GM18861 (cell line): ENCODE measurements at regions not wholly inside any gene's neighbourhood (a gene's known extent, or its start where the extent isn't known, plus 50 kb on each side); places are given as distances from the start of the nearest gene placed in this dataset.
"Not testable (repeated sequence)": the region's sequence is repeated elsewhere in the genome, so short reads cannot be mapped to it uniquely, and the experiment has no call there.

Experiments used
- ATAC-seq: cut with Tn5 transposase; IDR thresholded peaks from one replicate; pipeline ENCODE4 v1.9.1; 2021; ENCODE audit not compliant: unreplicated experiment

DNA sequence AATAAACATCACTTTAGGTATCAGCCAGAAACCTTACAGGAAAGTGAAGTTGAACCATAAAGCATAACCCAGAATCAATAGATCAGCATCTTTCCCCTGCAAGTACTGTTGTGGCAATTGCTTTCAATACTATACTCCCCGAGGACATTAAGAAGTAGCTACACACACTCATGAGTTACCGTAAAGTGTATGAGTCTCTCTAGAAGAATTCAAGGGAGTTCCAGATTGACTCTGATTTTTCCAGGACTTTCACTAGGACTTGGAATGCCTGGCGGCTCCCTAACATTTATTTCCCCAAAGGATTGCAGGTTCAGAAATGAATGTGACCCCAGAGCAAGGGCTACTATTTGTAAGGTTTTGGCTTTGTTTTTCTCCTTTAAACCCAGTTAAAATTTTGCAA, 465.4 kb upstream of the MDGA2 start:
- ATAC-seq, result no peak

DNA sequence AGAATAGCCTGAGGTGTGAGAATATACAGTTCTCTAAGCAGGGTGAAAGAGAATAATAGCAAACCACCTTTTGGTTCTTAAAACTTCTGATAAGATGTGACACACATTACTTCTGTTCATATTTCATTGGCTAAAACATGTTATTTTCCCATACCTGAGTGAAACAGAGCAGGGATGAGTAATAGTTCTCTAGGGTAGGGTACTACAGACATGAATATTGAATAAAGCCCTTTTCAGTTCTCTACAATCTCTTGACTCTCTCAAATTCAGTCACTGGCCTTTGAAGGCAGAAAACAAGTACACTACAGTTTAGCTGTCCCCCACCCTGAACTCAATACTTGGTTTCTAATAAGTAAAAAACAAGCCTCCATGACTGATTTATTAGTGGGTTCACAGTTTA, 454.1 kb upstream of the MDGA2 start:
- ATAC-seq, result no peak

DNA sequence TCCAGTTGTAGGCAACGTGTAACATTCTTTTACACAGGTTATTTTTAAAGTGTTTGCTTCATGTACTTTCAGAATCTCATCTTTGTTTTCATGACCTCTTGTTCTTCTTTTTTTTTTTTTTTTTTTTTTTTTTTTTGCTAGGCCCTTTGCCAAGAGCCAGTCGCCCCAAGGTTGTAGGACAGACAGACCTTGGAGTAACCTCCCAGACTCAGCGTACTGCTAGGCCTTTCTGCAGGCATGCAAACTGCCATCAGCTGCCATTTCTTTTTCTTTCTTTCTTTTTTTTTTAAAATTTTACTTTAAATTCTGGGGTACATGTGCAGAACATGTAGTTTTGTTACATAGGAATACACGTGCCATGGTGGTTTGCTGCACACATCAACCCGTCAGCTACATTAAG, 452.3 kb upstream of the MDGA2 start:
- ATAC-seq, result no peak

DNA sequence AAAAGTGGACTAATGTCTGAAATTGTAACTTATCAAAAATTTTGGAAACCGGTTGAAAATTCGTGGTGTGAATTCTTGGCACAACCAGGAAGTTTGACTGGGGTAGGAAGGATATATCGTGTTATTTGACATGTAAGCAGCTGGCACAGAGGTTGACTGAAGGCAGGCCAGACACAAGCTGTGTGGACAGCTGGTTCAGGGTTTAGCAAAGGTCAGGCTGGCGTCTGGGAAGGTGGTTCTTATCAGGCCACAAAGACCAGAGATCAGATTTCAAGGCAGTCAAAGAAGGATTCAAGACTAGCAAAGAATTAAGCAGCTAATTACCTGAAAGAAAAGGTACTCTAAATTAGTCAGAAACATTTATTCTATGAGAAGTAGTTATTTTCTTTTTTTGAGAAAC, 450.2 kb upstream of the MDGA2 start:
- no peak for ATAC-seq

DNA sequence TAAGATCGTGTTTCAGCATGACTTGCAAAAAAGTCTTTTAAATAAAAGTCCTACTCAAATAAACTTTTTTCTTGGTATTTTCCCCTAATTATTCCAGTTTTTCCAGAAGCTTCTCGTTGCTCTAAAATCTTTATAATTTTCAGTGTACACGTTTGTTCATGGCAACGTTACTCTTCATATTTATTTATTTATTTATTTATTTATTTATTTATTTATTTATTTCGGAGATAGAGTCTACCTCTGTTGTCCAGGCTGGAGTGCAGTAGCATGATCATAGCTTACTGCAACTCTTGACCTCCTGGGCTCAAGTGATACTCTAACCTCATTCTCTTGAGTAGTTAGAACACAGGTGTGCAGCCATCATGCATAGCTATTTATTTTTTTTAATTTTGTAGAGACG, 438.3 kb upstream of the MDGA2 start:
- no peak for ATAC-seq

DNA sequence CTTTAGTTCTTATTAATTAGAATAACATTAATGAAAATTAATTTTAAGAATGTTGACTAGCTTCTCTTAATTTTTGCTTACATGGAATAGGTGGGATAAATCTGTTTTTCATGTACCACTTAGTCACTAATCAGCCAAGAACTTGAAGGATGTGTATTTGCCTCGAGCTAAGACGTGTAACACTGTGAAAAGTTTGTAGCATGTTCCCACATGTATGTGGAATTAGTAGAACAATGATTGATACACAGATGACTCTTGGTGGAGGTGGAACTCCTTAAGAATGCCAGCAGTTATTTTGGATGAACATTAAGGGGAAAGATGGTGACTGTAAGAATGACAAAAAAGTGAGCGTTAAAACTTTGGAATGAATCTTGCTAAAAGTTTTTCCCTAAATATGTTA, 435.7 kb upstream of the MDGA2 start:
- no peak for ATAC-seq

DNA sequence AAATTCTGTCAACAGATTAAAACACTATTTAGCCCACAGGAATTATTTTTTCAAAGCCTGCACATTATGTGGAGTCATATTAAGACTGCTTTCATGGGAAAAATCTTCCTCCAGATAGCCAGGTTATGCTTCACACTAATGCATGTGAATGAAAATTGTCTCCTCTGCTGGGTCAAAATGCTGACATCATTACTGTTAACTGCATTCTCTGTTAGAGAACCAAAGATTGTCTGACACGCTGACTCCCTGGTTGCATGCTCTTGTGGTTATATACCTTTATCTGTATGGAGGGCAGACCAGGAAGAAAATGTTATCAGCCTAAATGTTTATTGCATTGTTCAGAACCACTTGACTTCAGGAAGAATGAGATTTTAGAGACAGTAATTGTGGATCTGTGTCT, 432.2 kb upstream of the MDGA2 start:
- ATAC-seq, result no peak

DNA sequence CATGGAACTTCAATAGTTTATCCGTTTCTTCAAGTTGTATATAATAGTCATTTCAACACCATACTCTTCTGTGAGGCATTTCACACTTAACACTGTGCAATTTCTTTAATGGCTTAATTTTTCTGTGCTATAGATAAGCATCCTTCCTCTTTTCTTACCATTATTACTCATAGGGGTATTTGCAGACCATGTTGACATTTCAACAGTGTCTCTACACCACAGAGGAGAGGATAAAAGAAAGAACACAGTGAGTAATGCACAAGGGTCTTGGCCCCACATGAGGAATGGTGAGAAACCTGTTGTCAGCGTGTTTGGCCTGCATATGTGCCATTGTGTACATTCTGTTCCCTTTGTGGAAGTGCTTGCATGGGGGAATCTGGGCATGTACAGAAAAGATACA, 421.5 kb upstream of the MDGA2 start:
- no peak for ATAC-seq

DNA sequence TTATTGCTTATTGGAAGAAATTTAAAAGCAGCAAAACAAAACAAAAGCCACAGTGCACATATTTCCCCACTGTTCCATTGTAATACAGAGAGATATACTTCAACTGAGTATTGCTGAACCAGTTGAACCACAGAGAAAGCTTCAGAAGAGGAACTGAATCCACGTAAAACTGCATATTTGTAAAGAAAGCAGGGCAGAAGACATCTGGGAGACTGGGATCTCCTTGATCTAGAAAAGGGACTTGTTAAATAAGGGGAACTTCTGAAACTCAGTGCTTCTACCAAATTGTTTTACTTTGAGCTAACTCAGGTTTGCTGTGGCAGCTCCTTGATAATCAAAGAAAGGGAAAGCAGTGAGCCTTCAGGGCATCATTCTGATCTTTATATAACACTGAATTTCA, 411.1 kb upstream of the MDGA2 start:
- no peak for ATAC-seq

DNA sequence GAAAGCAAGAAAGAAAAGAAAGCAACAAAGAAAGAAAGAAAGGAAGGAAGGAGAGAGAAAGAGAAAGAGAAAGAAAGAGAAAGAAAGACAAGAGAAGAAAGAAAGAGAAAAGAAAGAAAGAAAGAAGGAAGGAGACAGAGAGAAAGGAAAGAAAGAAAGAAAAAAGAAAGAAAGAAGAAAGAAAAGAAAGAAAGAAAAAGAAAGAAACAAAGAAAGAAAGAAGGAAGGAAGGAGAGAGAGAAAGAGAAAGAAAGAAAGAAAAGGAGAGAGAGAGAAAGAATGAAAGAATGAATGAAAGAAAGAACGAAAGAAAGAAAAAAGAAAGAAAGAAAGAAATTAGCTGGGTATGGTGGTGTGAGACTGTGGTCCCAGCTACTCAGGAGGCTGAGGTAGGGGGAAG, 400.1 kb upstream of the MDGA2 start:
- ATAC-seq, result no peak

DNA sequence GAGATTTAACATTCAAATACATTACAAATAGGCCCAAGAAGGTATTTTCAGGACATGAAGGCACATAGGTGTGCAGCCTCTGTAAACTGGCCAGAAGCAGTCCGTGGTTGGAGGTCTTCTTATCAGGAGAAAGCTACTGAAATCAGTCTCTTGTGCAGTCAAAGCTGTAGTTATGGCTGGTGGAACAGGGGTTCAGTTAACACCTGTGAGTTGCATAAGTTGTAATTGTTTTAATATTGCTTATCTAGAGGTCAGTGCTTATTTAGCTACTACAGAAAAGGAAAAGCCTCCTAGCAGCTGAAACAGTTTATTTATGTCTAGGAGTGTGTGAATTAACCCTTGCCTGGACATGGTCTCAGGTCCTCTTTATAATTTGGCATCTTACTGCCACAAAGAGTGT, 377.6 kb upstream of the MDGA2 start:
- ATAC-seq, result no peak

DNA sequence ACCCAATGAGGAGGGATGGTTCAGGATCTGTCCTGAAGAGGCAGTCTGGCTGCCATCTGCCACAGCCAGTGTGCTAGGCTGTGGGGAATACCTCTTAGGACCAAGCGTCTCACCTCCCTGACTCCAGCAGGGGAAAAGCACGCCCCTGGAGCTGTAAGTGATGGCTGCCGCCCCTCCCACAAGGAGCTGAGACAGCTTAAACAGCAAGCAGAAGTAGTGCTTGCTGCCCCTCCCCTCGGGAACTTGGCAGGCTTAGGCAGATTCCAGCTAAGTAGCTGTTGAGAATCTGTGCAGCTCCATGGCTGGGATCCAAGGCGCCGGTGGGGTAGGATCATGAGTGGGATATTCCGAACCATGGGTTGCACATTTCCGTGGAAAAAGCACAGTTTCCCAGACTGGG, 360.4 kb upstream of the MDGA2 start:
- no peak for ATAC-seq

DNA sequence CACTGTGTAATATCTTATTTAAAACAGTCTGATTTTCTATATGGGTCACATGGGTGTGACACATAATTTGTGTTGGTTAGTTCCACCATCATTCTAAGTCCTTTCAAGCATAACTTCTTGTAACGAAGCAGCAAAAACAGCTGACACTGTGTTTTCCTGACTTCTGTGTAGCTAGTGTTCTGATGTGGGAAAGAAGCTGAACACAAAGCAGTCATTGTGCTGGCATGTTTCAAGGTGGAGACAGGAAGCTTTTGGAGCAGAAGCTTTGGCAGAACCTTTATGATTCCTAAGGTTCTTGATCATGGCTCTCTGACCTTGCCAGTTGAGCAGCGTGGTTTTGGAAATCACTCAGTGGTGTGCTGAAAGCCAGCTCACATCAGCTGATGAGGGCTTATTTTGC, 351.7 kb upstream of the MDGA2 start:
- ATAC-seq, result no peak

DNA sequence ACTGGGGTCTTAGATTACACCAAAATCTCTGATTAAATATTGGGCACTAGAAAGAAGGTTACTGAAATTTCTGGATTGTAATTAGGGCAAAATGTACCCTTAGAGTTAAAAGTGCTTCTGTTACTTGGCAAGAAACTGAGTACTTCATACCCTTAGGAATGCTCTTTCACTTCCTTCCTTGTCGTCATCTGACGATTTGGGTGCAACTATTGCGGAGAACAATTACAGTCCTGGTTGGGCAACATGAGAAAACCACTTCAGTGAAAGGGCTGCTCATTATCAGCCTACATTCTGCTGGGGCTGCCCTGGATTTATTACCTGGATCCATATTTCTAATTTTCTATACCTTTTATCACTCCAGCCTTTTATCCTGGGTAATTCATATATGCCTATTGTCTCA, 348.5 kb upstream of the MDGA2 start:
- ATAC-seq, result no peak

DNA sequence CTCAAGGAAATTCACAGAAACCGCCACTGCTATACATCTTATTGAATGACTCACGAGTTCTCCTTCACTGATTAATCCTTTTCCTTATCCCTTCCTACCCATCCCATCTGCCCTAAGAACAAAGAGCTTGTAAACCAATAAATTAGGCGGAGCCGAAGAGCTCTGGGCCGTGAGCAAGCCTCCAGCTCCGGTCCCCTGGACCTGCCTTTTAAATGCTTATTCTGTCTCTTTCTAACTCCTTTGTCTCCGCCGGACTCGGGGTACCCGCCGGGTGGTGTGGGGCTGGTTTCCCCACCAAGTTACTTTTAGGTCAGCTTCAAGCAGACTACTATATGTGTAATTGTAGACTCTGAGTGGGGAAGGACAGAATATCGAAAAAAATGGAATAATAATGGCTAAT, 336.1 kb upstream of the MDGA2 start:
- ATAC-seq, result not testable (repeated sequence)

DNA sequence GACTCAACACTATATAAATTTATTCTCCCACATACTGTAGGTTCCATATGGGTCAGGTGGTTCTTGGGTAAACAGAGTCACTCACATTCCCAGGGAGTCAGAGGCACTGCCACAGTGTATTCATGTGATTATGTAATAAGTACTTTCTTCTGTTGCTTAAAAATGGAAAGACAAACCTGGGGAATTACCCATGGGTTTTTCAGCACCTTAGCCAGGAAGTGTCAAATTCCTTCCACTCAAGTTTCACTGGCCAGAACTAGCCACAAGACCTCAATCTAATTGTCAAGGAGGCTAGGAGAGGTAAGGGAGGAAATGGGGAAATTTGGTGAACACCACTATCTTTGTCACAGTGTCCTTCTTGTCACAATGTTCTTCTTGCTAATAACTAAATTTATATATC, 333.2 kb upstream of the MDGA2 start:
- ATAC-seq, result no peak

DNA sequence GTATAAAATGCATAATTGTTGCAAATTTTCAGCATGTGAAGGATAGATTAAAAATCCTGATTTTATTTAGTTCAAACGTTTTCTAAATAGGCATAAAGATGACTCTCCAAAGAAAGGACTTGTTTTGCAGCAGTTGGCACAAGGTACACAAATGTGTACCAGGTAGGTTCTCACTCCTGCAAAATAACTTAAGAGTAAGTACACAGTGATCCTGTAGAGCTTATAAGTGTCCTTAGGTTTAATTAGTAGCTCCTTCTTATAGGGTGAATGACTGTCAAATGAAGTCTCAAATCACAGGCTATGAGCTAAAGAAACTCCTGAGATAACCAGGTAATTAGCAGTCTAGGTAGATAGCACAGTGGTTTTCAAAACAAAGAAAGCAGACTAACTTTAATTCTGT, 330.6 kb upstream of the MDGA2 start:
- no peak for ATAC-seq

DNA sequence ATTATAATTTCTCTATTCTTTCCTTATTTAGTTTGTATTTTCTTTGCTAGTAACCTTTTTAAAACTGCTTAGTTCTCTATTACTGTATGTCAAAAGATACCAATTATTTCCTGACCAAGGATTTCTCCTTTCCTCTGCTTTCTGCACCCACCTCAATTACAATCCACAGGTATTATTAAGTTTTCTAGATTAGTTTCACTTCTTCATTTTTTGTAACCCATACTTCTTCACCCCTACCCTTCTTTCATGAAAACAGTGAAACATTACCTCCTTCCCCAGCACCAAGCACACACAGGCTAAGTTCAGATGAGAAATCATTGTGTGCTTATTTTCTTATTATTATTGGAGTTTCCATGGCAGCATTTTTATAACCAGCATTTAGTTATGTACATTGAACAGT, 318.5 kb upstream of the MDGA2 start:
- ATAC-seq, result no peak

DNA sequence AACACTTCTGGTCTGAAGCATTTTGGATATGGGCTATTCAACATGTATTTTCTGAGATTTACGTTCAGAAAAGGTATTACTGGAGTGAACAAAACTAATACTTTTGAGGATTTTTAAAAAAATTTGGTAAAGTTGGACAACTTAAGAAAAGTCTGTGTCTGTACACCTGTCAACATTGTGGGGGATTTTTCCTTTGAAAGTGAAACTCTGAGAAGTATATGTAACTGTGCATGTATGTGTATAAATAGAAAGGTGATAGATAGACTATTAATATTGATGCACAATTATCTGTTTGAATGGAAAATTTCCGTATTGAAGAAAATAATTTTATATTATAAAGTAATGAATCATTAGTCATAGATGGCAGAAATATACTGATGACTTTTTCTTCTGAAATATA, 312.8 kb upstream of the MDGA2 start:
- no peak for ATAC-seq

DNA sequence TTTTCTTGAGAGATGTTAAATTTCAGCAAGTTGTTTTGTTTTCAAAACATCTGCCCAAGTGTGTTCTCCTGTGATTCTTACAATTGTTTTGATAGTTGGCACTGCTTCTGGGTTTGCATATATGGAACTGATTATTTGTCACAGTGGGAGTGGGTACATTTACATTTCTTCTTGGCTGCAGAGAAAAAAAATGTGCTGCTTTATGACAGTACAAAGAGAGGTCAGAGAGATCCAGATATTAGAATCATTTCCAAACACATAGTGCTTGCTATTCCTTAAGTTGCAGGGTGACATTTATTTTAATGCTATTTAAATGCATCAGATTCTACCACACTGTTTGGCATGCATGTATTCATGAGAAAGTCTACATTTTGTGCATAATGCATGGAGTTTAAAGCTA, 303.5 kb upstream of the MDGA2 start:
- ATAC-seq, result no peak

DNA sequence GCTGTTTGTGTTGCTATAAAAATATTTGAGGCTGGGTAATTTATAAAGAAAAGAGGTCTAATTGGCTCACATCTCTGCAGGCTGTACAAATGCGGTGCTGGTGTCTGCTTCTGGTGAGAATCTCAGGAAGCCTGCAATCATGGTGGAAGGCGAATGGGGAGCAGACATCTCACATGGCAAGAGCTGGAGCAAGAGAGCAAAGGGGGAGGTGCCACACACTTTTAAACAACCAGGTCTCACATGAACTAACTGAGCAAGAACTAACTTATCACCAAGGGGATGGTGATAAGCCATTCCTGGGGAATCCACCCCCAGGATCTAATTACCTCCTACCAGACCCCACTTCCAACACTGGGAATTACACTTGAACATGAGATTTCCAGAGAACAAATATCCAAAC, 300.7 kb upstream of the MDGA2 start:
- ATAC-seq, result no peak

DNA sequence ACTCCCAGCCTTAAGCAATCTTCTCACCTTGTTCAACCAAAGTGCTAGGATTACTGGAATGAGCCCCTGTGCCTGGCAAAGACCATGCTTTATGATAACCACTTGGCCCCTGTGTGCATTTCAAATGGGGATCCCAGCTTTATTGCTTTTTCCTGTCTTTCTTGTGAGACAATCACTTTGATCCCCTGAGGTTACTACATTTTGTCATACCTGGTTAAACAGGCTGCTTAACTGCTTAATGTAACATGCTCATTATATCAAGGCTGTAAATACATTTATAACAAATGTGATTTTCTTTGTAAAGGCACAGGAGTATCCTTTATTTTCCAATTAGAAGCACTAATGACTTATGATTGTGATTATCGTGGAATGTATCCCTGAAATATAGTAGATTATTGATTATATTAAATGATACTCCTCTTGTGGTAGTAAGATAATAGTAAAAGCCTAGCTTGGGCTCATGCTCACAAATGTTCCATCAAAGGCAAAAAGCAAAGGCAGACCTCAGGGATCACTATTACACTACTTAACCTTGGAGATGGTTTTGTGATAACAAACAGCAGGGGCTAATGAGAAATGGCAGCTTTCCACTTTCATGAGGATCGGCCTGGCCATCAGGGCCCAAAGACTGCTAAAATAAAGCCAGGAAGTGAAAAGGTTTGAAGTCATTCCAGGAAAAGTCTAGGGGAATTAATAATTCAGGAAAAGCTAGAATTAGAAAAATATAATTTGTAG, 290.8 kb upstream of the MDGA2 start:
- ATAC-seq, result no peak

DNA sequence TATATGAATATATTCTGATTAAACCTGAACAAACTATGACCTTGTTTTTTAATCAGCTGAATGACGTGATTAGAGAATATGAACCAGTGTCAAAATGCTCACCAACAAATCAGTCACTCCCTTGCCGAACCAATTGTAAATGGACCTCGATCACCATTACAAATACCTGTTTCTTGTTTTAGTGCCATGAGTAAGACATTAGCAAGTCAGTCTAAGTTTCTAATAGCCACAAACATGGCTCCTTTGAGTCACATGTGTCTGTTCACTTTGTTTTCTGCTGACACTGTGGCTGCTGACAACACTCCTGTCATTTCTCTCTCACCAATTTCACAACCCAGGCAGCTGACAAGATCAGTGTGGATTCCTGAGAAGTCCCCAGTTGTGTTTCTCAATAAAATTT, 286.2 kb upstream of the MDGA2 start:
- no peak for ATAC-seq

DNA sequence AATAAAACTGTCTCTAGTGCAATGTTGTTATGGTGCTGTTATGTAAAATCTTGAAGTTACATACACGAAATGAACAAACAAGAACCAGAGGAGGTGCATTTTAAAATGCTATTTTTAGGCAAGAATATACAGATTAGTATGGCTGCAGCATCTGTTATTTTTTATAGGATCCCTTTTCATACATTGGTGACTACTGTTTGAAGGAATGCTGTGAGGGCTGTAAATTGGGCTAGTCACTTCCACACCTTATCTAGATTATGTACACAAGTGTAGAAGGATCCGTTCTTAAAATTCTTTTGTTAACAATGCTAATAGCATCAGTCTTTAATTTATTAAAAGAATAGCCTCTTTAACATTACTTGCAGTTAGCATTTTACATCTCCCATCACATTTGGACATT, 284.3 kb upstream of the MDGA2 start:
- no peak for ATAC-seq
